Choroid plexus epithelial cell (primary cell): ENCODE measurements at regions not wholly inside any gene's neighbourhood (a gene's known extent, or its start where the extent isn't known, plus 50 kb on each side); places are given as distances from the start of the nearest gene placed in this dataset.

Experiments used
- DNase-seq: peaks from one replicate; pipeline ENCODE4 v3.0.0-alpha.2; 2010; ENCODE audit warnings: low read depth
- H3K4me3 ChIP-seq: 2 replicates; pipeline ENCODE4 v1.5.1; 2011; ENCODE audit warnings: low read depth, mild to moderate bottlenecking, control low read depth, low read length, moderate library complexity
- TF ChIP-seq, protein P1 (sequence below): conservative IDR thresholded peaks from 2 replicates; pipeline ENCODE4 v1.5.1; 2011; ENCODE audit warnings: low read depth, mild to moderate bottlenecking, control low read depth, inconsistent platforms, low read length, moderate library complexity

DNA sequence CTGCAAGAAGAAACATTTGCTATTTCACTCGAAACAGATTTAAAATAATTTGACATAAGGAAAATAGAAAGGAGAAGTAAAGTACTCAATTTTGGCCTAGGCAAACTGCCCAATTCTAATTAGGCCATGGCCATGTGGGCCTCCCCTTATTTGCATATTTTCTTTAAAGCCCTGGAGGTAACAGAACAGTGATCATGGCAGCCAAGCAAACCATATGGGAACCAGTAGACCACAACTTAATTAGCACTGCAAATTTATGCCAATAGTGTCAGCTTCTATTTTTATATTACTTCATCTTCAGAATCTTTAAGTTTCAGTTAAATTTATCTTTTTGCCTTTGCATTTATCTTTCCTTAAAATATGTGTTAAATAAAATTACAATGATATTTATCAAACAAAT, 63.3 kb upstream of the THSD7A start:
- TF ChIP-seq, protein P1, sequence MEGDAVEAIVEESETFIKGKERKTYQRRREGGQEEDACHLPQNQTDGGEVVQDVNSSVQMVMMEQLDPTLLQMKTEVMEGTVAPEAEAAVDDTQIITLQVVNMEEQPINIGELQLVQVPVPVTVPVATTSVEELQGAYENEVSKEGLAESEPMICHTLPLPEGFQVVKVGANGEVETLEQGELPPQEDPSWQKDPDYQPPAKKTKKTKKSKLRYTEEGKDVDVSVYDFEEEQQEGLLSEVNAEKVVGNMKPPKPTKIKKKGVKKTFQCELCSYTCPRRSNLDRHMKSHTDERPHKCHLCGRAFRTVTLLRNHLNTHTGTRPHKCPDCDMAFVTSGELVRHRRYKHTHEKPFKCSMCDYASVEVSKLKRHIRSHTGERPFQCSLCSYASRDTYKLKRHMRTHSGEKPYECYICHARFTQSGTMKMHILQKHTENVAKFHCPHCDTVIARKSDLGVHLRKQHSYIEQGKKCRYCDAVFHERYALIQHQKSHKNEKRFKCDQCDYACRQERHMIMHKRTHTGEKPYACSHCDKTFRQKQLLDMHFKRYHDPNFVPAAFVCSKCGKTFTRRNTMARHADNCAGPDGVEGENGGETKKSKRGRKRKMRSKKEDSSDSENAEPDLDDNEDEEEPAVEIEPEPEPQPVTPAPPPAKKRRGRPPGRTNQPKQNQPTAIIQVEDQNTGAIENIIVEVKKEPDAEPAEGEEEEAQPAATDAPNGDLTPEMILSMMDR = no peak

DNA sequence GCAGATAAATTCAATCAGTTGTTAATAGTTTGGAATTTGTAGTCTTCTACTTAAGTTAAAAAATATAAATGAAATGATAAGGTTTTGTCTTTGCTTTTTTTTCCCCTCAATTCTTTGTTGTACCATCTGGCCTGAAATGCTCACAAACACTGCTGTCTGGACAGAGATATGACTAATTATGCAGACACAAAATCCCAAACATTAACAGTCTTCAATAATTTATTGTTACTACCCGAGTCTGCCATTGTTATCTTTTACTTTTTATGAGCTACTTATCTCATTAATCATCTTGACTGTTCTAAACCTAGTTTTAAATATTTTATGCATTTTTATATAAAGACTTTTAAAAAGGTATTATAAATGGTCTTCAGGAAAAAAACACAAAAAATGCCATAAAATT, 64.7 kb upstream of the THSD7A start:
- TF ChIP-seq, protein P1 = no peak
- no peak overlapping the region for H3K4me3 ChIP-seq
- no peak for DNase-seq

More for the DNA sequence above, 63.3 kb upstream of the THSD7A start:
- no peak for DNase-seq
- H3K4me3 ChIP-seq = no peak overlapping the region

DNA sequence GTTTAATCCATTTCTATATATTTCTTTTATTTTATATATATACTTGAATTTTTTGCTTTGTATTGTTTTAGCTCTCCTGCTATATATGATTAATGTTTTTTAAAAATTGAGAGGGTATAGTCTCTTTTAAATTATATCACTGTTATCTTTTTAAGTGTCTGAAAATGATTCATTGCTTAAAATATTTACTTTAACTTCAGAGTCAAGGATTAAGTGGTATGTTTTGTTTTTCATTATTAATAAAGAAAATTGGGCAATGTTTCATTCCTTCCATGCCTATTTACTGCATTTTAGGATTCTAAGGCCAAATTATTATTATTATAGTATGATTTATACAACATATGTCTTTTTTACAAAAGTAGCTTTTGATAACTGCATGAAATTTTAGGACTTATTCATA, 67.2 kb upstream of the THSD7A start:
- no peak overlapping the region for H3K4me3 ChIP-seq
- TF ChIP-seq, protein P1 = no peak
- DNase-seq = no peak

DNA sequence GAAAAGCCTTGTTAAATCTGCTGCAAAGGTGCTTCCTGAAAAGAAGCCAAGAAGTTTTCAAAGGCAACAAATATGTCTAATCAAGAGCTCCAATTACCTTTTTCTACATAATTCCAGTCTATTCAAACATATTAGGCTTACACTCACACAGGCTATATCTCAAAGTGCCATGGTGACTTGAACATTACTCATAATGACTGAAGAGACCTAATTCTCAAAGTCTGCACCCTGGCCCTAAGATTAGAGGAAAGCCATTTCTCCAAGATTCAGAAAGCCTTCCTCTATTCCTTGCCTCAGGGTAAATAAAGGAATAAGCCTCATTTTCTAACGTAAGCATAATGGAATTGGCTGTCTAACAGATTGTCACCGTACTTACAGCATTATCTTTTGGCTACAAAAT, 78.3 kb upstream of the THSD7A start:
- TF ChIP-seq, protein P1 = no peak
- no peak overlapping the region for H3K4me3 ChIP-seq
- no peak for DNase-seq

DNA sequence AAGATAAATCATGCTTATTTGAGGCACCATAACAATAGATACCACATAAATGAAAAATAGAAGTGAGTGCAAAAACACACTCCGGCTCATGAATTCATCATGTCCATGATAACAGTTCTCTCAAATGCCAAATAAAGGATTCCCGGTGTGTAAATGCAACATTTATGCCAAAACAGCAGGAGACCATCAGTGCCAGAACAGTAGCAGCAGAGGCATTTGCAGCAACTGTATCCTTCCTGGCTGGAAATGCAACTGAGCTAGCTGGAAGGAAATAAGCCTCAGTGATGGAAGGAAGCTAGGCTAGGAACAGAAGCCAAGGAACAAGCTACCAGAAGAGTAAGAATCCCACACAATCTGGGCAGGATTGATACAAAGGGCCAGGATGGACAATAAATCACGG, 79.9 kb upstream of the THSD7A start:
- TF ChIP-seq, protein P1 = no peak
- DNase-seq = peak; percentile 10
- no peak overlapping the region for H3K4me3 ChIP-seq

DNA sequence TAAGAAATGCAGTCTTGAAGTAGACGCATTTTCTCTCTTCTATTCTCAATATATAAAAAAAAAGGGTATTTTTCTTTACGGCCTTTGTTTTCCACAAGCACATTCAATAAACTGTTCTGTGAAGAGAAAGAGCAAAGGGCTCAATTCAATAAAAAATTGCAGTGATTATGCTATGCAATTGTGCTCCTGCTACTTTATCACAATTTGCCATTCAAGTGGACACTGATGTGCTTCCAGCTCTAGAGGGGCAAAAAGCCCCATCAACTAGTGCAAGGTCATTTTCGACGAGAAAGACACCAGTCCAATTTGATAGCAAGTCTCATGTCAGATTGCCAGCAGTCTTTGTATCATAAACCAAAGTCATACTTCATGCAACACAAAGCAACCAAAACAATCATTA, 82.6 kb upstream of the THSD7A start:
- no peak overlapping the region for H3K4me3 ChIP-seq
- TF ChIP-seq, protein P1 = no peak
- DNase-seq = no peak

DNA sequence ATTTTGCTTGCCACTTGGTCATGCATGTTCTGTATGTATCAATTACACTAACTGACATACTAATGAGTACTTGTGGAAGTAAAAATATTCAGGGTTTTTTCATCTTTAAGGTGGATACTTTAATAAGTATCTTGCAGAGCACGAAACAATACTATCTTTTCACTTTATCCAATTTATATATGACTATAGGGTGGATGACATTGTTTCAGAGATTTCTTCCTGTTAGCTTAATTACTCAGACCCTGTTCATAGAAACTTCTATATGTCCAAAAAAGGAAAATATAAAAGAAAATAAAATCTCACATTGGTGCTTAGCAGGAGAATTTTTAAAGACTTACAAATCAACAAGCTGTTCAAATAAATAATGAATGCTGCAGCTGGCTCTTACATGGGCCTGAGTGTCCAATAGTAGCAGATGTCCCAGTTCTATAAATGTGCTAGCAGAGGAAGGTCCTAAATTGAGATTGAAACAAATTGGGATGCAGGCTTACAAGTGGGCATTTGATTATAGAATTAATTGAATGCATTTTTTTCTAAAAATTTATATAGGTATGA, 91.5 kb upstream of the THSD7A start:
- TF ChIP-seq, protein P1 = no peak
- H3K4me3 ChIP-seq = no peak overlapping the region
- DNase-seq = no peak
